Activated T-helper 2 cell treated with anti-CD3 and anti-CD28 coated beads, Interferon-gamma antibody, Interleukin-2, Interleukin-4, amounts not matched to agents 10 μg/mL and 5 μg/mL and 100 μg/mL, durations not matched to agents 14 hours and 24 hours and 36 hours (primary cell): ENCODE measurements at regions not wholly inside any gene's neighbourhood (a gene's known extent, or its start where the extent isn't known, plus 50 kb on each side); places are given as distances from the start of the nearest gene placed in this dataset.
"Not testable (repeated sequence)": the region's sequence is repeated elsewhere in the genome, so short reads cannot be mapped to it uniquely, and the experiment has no call there.

Source experiments
- DNase-seq: peaks from one replicate; pipeline ENCODE4 v3.0.0; 2021; ENCODE audit warnings: low spot score
- H3K27ac Mint-ChIP-seq: one replicate; pipeline ENCODE4 v1.8.0; 2021; ENCODE audit warnings: mixed read lengths
- H3K27me3 Mint-ChIP-seq: one replicate; pipeline ENCODE4 v1.8.0; 2021; ENCODE audit warnings: low read depth, mixed read lengths
- H3K36me3 Mint-ChIP-seq: one replicate; pipeline ENCODE4 v1.8.0; 2021; ENCODE audit warnings: low read depth, mixed read lengths
- H3K4me1 Mint-ChIP-seq: one replicate; pipeline ENCODE4 v1.8.0; 2021; ENCODE audit warnings: low read depth, mixed read lengths
- H3K4me3 Mint-ChIP-seq: one replicate; pipeline ENCODE4 v1.8.0; 2021; ENCODE audit warnings: low read depth, mild to moderate bottlenecking, moderate library complexity, mixed read lengths
- H3K9me3 Mint-ChIP-seq: one replicate; pipeline ENCODE4 v1.8.0; 2021; ENCODE audit warnings: mixed read lengths
- intact Hi-C: fragments of 100-400 bp; cut with micrococcal nuclease; formaldehyde crosslinking; loops from one replicate; pipeline ENCODE4 v1.15.1; 2023

GRCh38 chr5:136565457-136565856, 200.1 kb upstream of the TRPC7 start:
- H3K4me3 Mint-ChIP-seq, H3K4me1 Mint-ChIP-seq, DNase-seq: not testable (repeated sequence)

GRCh38 chr5:136565050-136565449, 199.7 kb upstream of the TRPC7 start:
- H3K27ac Mint-ChIP-seq, H3K36me3 Mint-ChIP-seq, H3K4me3 Mint-ChIP-seq, intact Hi-C loops, H3K9me3 Mint-ChIP-seq, H3K27me3 Mint-ChIP-seq, DNase-seq, H3K4me1 Mint-ChIP-seq: not testable (repeated sequence)

More at GRCh38 chr5:136565457-136565856, 200.1 kb upstream of the TRPC7 start:
- intact Hi-C loops, H3K27me3 Mint-ChIP-seq, H3K9me3 Mint-ChIP-seq, H3K36me3 Mint-ChIP-seq, H3K27ac Mint-ChIP-seq: not testable (repeated sequence)

- H3K4me1 Mint-ChIP-seq, intact Hi-C loops, H3K9me3 Mint-ChIP-seq, H3K27me3 Mint-ChIP-seq, H3K27ac Mint-ChIP-seq, H3K36me3 Mint-ChIP-seq, DNase-seq, H3K4me3 Mint-ChIP-seq: not testable (repeated sequence)
Observed at GRCh38 chr5:136564431-136564830, 199.1 kb upstream of the TRPC7 start.

GRCh38 chr5:136563489-136563888, 198.1 kb upstream of the TRPC7 start:
- Mint-ChIP-seq H3K27me3 (no peaks in the 10 kb centered on the region), H3K9me3 (peaks cover 6% of the 10 kb centered on the region), H3K4me3 (no peak overlapping the region), H3K36me3 (no peaks in the 10 kb centered on the region), H3K27ac (no peak overlapping the region), H3K4me1 (no peaks in the 10 kb centered on the region)
- intact Hi-C loops: no loop called here
- DNase-seq: no peak

GRCh38 chr5:136560126-136560525, 194.8 kb upstream of the TRPC7 start:
- H3K4me3 Mint-ChIP-seq: no peak overlapping the region
- intact Hi-C loops: no loop called here
- H3K27me3 Mint-ChIP-seq: no peaks in the 10 kb centered on the region
- H3K4me1 Mint-ChIP-seq: no peaks in the 10 kb centered on the region
- H3K27ac Mint-ChIP-seq: no peak overlapping the region
- H3K36me3 Mint-ChIP-seq: no peaks in the 10 kb centered on the region
- no peak for DNase-seq
- peaks cover 13% of the 10 kb centered on the region for H3K9me3 Mint-ChIP-seq

- no peak overlapping the region for H3K27ac Mint-ChIP-seq
- H3K4me3 Mint-ChIP-seq: no peak overlapping the region
- no peaks in the 10 kb centered on the region for H3K36me3 Mint-ChIP-seq
- H3K27me3 Mint-ChIP-seq: no peaks in the 10 kb centered on the region
- no peak for DNase-seq
- H3K4me1 Mint-ChIP-seq: no peaks in the 10 kb centered on the region
- intact Hi-C loops: no loop called here
- H3K9me3 Mint-ChIP-seq: peaks cover 14% of the 10 kb centered on the region
Observed at GRCh38 chr5:136559651-136560050, 194.3 kb upstream of the TRPC7 start.

- H3K27me3 Mint-ChIP-seq, H3K4me3 Mint-ChIP-seq, H3K36me3 Mint-ChIP-seq, intact Hi-C loops, H3K9me3 Mint-ChIP-seq, DNase-seq, H3K27ac Mint-ChIP-seq, H3K4me1 Mint-ChIP-seq: not testable (repeated sequence)
Observed at GRCh38 chr5:136547096-136547495, 181.8 kb upstream of the TRPC7 start.

- H3K36me3 Mint-ChIP-seq, H3K27me3 Mint-ChIP-seq, H3K4me3 Mint-ChIP-seq, intact Hi-C loops, H3K4me1 Mint-ChIP-seq, H3K9me3 Mint-ChIP-seq, H3K27ac Mint-ChIP-seq, DNase-seq: not testable (repeated sequence)
Observed at GRCh38 chr5:136546441-136546840, 181.1 kb upstream of the TRPC7 start.

GRCh38 chr5:136545031-136545430, 179.7 kb upstream of the TRPC7 start:
- H3K27ac Mint-ChIP-seq, H3K27me3 Mint-ChIP-seq, H3K9me3 Mint-ChIP-seq, H3K4me1 Mint-ChIP-seq, H3K36me3 Mint-ChIP-seq, H3K4me3 Mint-ChIP-seq, DNase-seq, intact Hi-C loops: not testable (repeated sequence)

GRCh38 chr5:136538534-136538933, 173.2 kb upstream of the TRPC7 start:
- no peaks in the 10 kb centered on the region for H3K9me3 Mint-ChIP-seq
- H3K4me3 Mint-ChIP-seq: no peak overlapping the region
- no peaks in the 10 kb centered on the region for H3K4me1 Mint-ChIP-seq
- DNase-seq: no peak
- intact Hi-C loops: no loop called here
- H3K27me3 Mint-ChIP-seq: no peaks in the 10 kb centered on the region
- H3K36me3 Mint-ChIP-seq: no peaks in the 10 kb centered on the region
- H3K27ac Mint-ChIP-seq: no peak overlapping the region

GRCh38 chr5:136529081-136529480, 163.7 kb upstream of the TRPC7 start:
- no peaks in the 10 kb centered on the region for H3K36me3 Mint-ChIP-seq
- intact Hi-C loops: no loop called here

GRCh38 chr5:136528481-136529030, 163.2 kb upstream of the TRPC7 start:
- Mint-ChIP-seq H3K27ac (no peak overlapping the region), H3K4me1 (no peaks in the 10 kb centered on the region), H3K9me3 (no peaks in the 10 kb centered on the region), H3K36me3 (no peaks in the 10 kb centered on the region), H3K27me3 (no peaks in the 10 kb centered on the region), H3K4me3 (no peak overlapping the region)
- no peak for DNase-seq
- intact Hi-C loops: no loop called here

More at GRCh38 chr5:136529081-136529480, 163.7 kb upstream of the TRPC7 start:
- no peak for DNase-seq
- Mint-ChIP-seq H3K27ac (no peak overlapping the region), H3K4me1 (no peaks in the 10 kb centered on the region), H3K27me3 (no peaks in the 10 kb centered on the region), H3K4me3 (no peak overlapping the region), H3K9me3 (no peaks in the 10 kb centered on the region)

- no peaks in the 10 kb centered on the region for H3K36me3 Mint-ChIP-seq
Observed at GRCh38 chr5:136527311-136527710, 162.0 kb upstream of the TRPC7 start.

GRCh38 chr5:136526791-136527190, 161.4 kb upstream of the TRPC7 start:
- no peak overlapping the region for H3K27ac Mint-ChIP-seq
- H3K27me3 Mint-ChIP-seq: no peaks in the 10 kb centered on the region
- H3K9me3 Mint-ChIP-seq: no peaks in the 10 kb centered on the region
- no peak overlapping the region for H3K4me3 Mint-ChIP-seq
- H3K4me1 Mint-ChIP-seq: no peaks in the 10 kb centered on the region
- no peak for DNase-seq
- intact Hi-C loops: no loop called here
- no peaks in the 10 kb centered on the region for H3K36me3 Mint-ChIP-seq

More at GRCh38 chr5:136527311-136527710, 162.0 kb upstream of the TRPC7 start:
- Mint-ChIP-seq H3K9me3 (no peaks in the 10 kb centered on the region), H3K4me3 (no peak overlapping the region), H3K27me3 (no peaks in the 10 kb centered on the region), H3K4me1 (no peaks in the 10 kb centered on the region), H3K27ac (no peak overlapping the region)
- DNase-seq: no peak
- intact Hi-C loops: no loop called here
